OCI-LY7 (cell line): ENCODE measurements at regions not wholly inside any gene's neighbourhood (a gene's known extent, or its start where the extent isn't known, plus 50 kb on each side); places are given as distances from the start of the nearest gene placed in this dataset.
A peak's percentile ranks its signal among the peaks of the same experiment; 100 is the strongest.

ENCODE experiments used
- BruUV-seq: library from RNA; stranded (reverse); fragments of 400-500 nt; replicated peaks from 2 replicates; lab custom pipeline; 2021; lab: Mats Ljungman, UMichigan
- CTCF ChIA-PET: fragments of 300-600 bp; sonication (Branson Sonifier 250); formaldehyde crosslinking; loops from one replicate; lab custom pipeline; 2022; ENCODE audit warnings: antibody characterized with exemption; ENCODE audit not compliant: unreplicated experiment; lab: Charles Lee
- POLR2A ChIA-PET: fragments of 300-600 bp; sonication (Branson Sonifier 250); formaldehyde crosslinking; loops from one replicate; lab custom pipeline; 2022; ENCODE audit warnings: antibody characterized with exemption; lab: Charles Lee
- DNase-seq: peaks from one replicate; pipeline ENCODE4 v3.0.0-alpha.2; 2015; ENCODE audit warnings: low spot score
- H2AFZ ChIP-seq: fragments of 200-600 bp; sonication (generic), shearing (Covaris generic); 2 replicates; pipeline ENCODE4 v1.6.1; 2014; ENCODE audit warnings: mild to moderate bottlenecking, antibody characterized with exemption, low read length, moderate library complexity
- H3K27ac ChIP-seq: fragments of 200-600 bp; sonication (generic); 2 replicates; pipeline ENCODE4 v1.5.1; 2014; ENCODE audit warnings: mixed run types, low read depth, mild to moderate bottlenecking, moderate library complexity, low read length, inconsistent platforms; ENCODE audit not compliant: poor library complexity, severe bottlenecking
- H3K36me3 ChIP-seq: fragments of 200-600 bp; sonication (generic); 2 replicates; pipeline ENCODE4 v1.6.1; 2014; ENCODE audit warnings: mild to moderate bottlenecking, antibody characterized with exemption, low read length, moderate library complexity, mixed read lengths; ENCODE audit not compliant: insufficient read depth
- H3K4me1 ChIP-seq: fragments of 200-600 bp; sonication (generic); 2 replicates; pipeline ENCODE4 v1.5.1; 2014; ENCODE audit warnings: mild to moderate bottlenecking, low read length; ENCODE audit not compliant: insufficient read depth, poor library complexity, severe bottlenecking
- H3K4me2 ChIP-seq: fragments of 200-600 bp; sonication (generic); 2 replicates; pipeline ENCODE4 v1.6.1; 2014; ENCODE audit warnings: mild to moderate bottlenecking, low read length
- H3K4me3 ChIP-seq: fragments of 200-600 bp; sonication (generic); 2 replicates; pipeline ENCODE4 v1.5.1; 2014; ENCODE audit warnings: mild to moderate bottlenecking, low read depth, low read length; ENCODE audit not compliant: poor library complexity, severe bottlenecking
- H3K79me2 ChIP-seq: fragments of 200-600 bp; sonication (generic); 2 replicates; pipeline ENCODE4 v1.6.1; 2016; ENCODE audit warnings: low read depth, mild to moderate bottlenecking, low read length, moderate library complexity, mixed read lengths; ENCODE audit not compliant: insufficient read depth
- H3K9me2 ChIP-seq: fragments of 200-600 bp; sonication (generic); 2 replicates; pipeline ENCODE4 v1.6.1; 2016; ENCODE audit warnings: mild to moderate bottlenecking, low read length, mixed read lengths; ENCODE audit not compliant: insufficient read depth
- H3K9me3 ChIP-seq: fragments of 200-600 bp; sonication (generic); 2 replicates; pipeline ENCODE4 v1.6.1; 2014; ENCODE audit warnings: mild to moderate bottlenecking, mixed run types, low read length, mixed read lengths
- H4K20me1 ChIP-seq: fragments of 200-600 bp; sonication (generic); 2 replicates; pipeline ENCODE4 v1.6.1; 2014; ENCODE audit warnings: mild to moderate bottlenecking, antibody characterized with exemption, low read length, moderate library complexity, mixed read lengths; ENCODE audit not compliant: insufficient read depth
- CTCF ChIP-seq: fragments of 200-600 bp; sonication (generic); conservative IDR thresholded peaks from 2 replicates; pipeline ENCODE4 v1.5.1; 2014; ENCODE audit warnings: mild to moderate bottlenecking, antibody characterized with exemption, low read length, moderate library complexity, mixed read lengths
- EZH2phosphoT487 ChIP-seq: fragments of 200-600 bp; sonication (generic); IDR thresholded peaks from 2 replicates; pipeline ENCODE4 v1.6.1; 2018; ENCODE audit warnings: low read depth, borderline replicate concordance, mild to moderate bottlenecking, mixed run types, antibody characterized with exemption, low read length, moderate library complexity, mixed read lengths
- intact Hi-C: fragments of 100-400 bp; cut with micrococcal nuclease; formaldehyde crosslinking; loops from one replicate; pipeline ENCODE4 v1.10.0; 2022; ENCODE audit not compliant: unreplicated experiment

- H4K20me1 ChIP-seq = no peaks in the 10 kb centered on the region
- DNase-seq = no peak
- H3K36me3 ChIP-seq = no peaks in the 10 kb centered on the region
- H3K9me3 ChIP-seq = no peaks in the 10 kb centered on the region
- peak overlapping the region; percentile 20; the same call in 1 of the 2 replicates for H3K4me2 ChIP-seq
- H3K4me1 ChIP-seq = peaks cover 19% of the 10 kb centered on the region
- H3K4me3 ChIP-seq = no peak overlapping the region
- H2AFZ ChIP-seq = peak overlapping the region; percentile 56; the same call in 1 of the 2 replicates
- H3K9me2 ChIP-seq = no peaks in the 10 kb centered on the region
- CTCF ChIA-PET = no interaction called here
- no peak overlapping the region for H3K27ac ChIP-seq
- intact Hi-C loops = no loop called here
- POLR2A ChIA-PET = interaction anchor here (0.7 to 1.5 kb wide), 6 partner anchors 9 to 714 kb away, joined by 3 to 8 read pairs (median 4); no protein-coding TSS in a partner anchor
- TF ChIP-seq EZH2phosphoT487 = no peak
- TF ChIP-seq CTCF = no peak
- H3K79me2 ChIP-seq = no peaks in the 10 kb centered on the region
- BruUV-seq = no TSS peak
These were observed 245.0 kb upstream of the POU2AF2 start for GRCh38 chr11:111000400-111001080.

- no peak for DNase-seq
- CTCF ChIA-PET = interaction anchor here (1.0 kb wide), 1 partner anchor 82 kb away, joined by 4 read pairs; no protein-coding TSS in a partner anchor
- no TSS peak for BruUV-seq
These were observed 253.0 kb upstream of the POU2AF2 start for GRCh38 chr11:110992481-110992880.

More at GRCh38 chr11:110992481-110992880, 253.0 kb upstream of the POU2AF2 start:
- no peaks in the 10 kb centered on the region for H3K9me3 ChIP-seq
- H2AFZ ChIP-seq = no peak overlapping the region
- no peaks in the 10 kb centered on the region for H3K36me3 ChIP-seq
- H3K4me1 ChIP-seq = peaks cover 7% of the 10 kb centered on the region
- H3K79me2 ChIP-seq = no peaks in the 10 kb centered on the region
- POLR2A ChIA-PET = interaction anchor here (0.5 to 1.9 kb wide), 8 partner anchors 9 to 665 kb away, joined by 3 to 6 read pairs (median 4); no protein-coding TSS in a partner anchor
- TF ChIP-seq EZH2phosphoT487 (no peak), CTCF (no peak)
- no peaks in the 10 kb centered on the region for H3K9me2 ChIP-seq
- no peaks in the 10 kb centered on the region for H4K20me1 ChIP-seq
- intact Hi-C loops = no loop called here
- H3K27ac ChIP-seq = no peak overlapping the region
- no peak overlapping the region for H3K4me3 ChIP-seq
- no peak overlapping the region for H3K4me2 ChIP-seq
